ENCODE measurements at regions not wholly inside any gene's neighbourhood (a gene's known extent, or its start where the extent isn't known, plus 50 kb on each side); places are given as distances from the start of the nearest gene placed in this dataset.
"Not testable (repeated sequence)": the region's sequence is repeated elsewhere in the genome, so short reads cannot be mapped to it uniquely, and the experiment has no call there.

DNA sequence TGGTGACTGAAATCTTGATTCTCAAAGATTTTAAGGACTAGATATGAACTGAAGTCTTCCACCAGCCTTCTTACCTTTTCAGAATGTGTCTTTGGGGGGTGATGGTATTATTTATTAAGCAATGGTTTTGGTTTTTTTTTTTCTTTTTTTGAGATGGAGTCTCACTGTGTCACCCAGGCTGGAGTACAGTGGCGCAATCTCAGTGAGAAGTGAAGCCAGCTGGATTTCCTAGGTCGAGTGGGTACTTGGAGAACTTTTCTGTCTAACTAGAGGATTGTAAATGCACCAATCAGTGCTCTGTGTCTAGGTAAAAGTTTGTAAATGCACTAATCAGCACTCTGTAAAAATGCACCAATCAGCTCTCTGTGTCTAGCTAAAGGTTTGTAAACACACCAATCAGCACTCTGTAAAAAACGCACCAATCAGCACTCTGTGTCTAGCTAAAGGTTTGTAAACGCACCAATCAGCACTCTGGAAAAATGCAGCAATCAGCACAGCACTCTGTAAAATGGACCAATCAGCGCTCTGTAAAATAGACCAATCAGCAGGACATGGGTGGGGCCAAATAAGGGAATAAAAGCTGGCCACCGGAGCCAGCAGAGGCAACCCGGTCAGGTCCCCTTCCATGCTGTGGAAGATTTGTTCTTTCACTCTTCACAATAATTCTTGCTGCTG lies 97.1 kb downstream of the COPRS start:
- TF ChIP-seq, protein P1, sequence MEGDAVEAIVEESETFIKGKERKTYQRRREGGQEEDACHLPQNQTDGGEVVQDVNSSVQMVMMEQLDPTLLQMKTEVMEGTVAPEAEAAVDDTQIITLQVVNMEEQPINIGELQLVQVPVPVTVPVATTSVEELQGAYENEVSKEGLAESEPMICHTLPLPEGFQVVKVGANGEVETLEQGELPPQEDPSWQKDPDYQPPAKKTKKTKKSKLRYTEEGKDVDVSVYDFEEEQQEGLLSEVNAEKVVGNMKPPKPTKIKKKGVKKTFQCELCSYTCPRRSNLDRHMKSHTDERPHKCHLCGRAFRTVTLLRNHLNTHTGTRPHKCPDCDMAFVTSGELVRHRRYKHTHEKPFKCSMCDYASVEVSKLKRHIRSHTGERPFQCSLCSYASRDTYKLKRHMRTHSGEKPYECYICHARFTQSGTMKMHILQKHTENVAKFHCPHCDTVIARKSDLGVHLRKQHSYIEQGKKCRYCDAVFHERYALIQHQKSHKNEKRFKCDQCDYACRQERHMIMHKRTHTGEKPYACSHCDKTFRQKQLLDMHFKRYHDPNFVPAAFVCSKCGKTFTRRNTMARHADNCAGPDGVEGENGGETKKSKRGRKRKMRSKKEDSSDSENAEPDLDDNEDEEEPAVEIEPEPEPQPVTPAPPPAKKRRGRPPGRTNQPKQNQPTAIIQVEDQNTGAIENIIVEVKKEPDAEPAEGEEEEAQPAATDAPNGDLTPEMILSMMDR (IDR thresholded peaks at IDR 0.05): not testable (repeated sequence)
- TF ChIP-seq SMAD3 (CRISPR knock-in tag; IDR thresholded peaks at IDR 0.05; ENCODE audit: borderline replicate concordance); SP1 (CRISPR knock-in tag; conservative IDR thresholded peaks at IDR 0.05); ZNF281 (CRISPR knock-in tag; IDR thresholded peaks at IDR 0.05); JUN (CRISPR knock-in tag; IDR thresholded peaks at IDR 0.05); TEAD1 (CRISPR knock-in tag; IDR thresholded peaks at IDR 0.05); FOXJ3 (CRISPR knock-in tag; IDR thresholded peaks at IDR 0.05; ENCODE audit: borderline replicate concordance); HMGXB4 (CRISPR knock-in tag; IDR thresholded peaks at IDR 0.05); ATF3 (CRISPR knock-in tag; conservative IDR thresholded peaks at IDR 0.05): not testable (repeated sequence)

Measured in WTC11 (cell line).